ENCODE measurements at regions not wholly inside any gene's neighbourhood (a gene's known extent, or its start where the extent isn't known, plus 50 kb on each side); places are given as distances from the start of the nearest gene placed in this dataset.

DNA sequence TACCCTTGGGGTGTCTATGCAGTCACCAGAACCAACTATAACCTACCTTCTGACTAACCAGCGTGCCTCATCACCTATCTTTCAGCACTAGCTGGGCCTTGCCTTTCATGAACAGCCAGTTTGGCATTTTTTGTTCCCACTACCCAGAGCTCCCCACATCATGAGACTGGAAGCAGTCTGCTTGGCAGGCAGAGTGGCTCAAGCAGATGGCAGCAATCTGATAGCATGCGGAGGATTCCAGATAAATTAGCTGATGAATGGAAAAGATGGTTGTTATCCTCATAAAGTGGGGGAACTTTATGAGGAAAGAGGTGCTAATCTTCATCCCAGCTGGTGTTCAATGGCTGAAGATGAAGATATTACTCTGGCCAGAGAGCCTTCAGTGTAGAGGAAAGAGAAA, 243.2 kb upstream of the EDA2R start:
- no peak overlapping the region for H2AFZ ChIP-seq (ENCODE audit: low read depth, low read length)
- ChIA-PET CTCF (no interaction called here), POLR2A (no interaction called here)
- no peaks in the 10 kb centered on the region for H3K9me3 ChIP-seq (replicated peaks; ENCODE audit: control insufficient read depth, insufficient read depth, low read length)
- H3K79me2 ChIP-seq (ENCODE audit: control insufficient read depth, insufficient read depth, low read length) = no peaks in the 10 kb centered on the region
- no peak overlapping the region for H3K4me2 ChIP-seq (ENCODE audit: insufficient read depth, low read length)
- no peak overlapping the region for H3K4me3 ChIP-seq (replicated peaks in 1 of 3; ENCODE audit: insufficient read depth in 1 of 3, low read depth in 1 of 3, low read length in 3 of 3)
- DNase-seq (ENCODE audit: low read depth, low spot score) = no peak
- no peaks in the 10 kb centered on the region for H3K36me3 ChIP-seq (ENCODE audit: control insufficient read depth in 2 of 2, extremely low read depth in 1 of 2, insufficient read depth in 2 of 2, low read length in 2 of 2)
- BruUV-seq (replicated peaks) = no TSS peak
- no peak overlapping the region for H3K9ac ChIP-seq (replicated peaks; ENCODE audit: extremely low read depth, insufficient read depth, low read length)
- no peaks in the 10 kb centered on the region for H3K9me1 ChIP-seq (replicated peaks; ENCODE audit: control insufficient read depth, extremely low read depth, insufficient read depth, low read length)
- no peak for TF ChIP-seq POLR2A (IDR thresholded peaks at IDR 0.05; ENCODE audit: low read depth, low read length)
- no peak for TF ChIP-seq MAX (IDR thresholded peaks at IDR 0.05; ENCODE audit: insufficient read depth, insufficient read length)
- TF ChIP-seq POLR2AphosphoS5 (IDR thresholded peaks at IDR 0.05; ENCODE audit: insufficient read depth, low read depth, low read length) = no peak
- TF ChIP-seq GATA2 (IDR thresholded peaks at IDR 0.05; ENCODE audit: insufficient read depth, insufficient read length, low read depth, low read length) = no peak
- no peak for TF ChIP-seq FOS (IDR thresholded peaks at IDR 0.05; ENCODE audit: borderline replicate concordance, insufficient read depth, low read length)
- no peak for TF ChIP-seq CTCF (IDR thresholded peaks at IDR 0.05; ENCODE audit: extremely low read depth in 1 of 2, insufficient read depth in 1 of 2, low read depth in 1 of 2, low read length in 2 of 2)
- no peak for TF ChIP-seq EZH2 (IDR thresholded peaks at IDR 0.05; ENCODE audit: borderline replicate concordance, low read depth, low read length, severe bottlenecking)
- no peak for TF ChIP-seq JUN (IDR thresholded peaks at IDR 0.05; ENCODE audit: borderline replicate concordance, insufficient read depth, insufficient read length, low read depth)
- no peak for TF ChIP-seq MYC (IDR thresholded peaks at IDR 0.05; ENCODE audit: low read depth, low read length)
- no peaks in the 10 kb centered on the region for H3K27me3 ChIP-seq (ENCODE audit: control insufficient read depth in 2 of 2, insufficient read depth in 2 of 2, low read length in 2 of 2)
- H3K4me1 ChIP-seq (ENCODE audit: control insufficient read depth, extremely low read depth, insufficient read depth, low read length) = no peaks in the 10 kb centered on the region
- FAIRE-seq = no peak
- no peak overlapping the region for H3K27ac ChIP-seq (ENCODE audit: insufficient read depth, low read depth, low read length)
- dilution Hi-C loops (cut with MboI; ENCODE audit: extremely low pct_ligation_motif_present, low sequenced_read_pairs) = no loop called here
- H4K20me1 ChIP-seq (replicated peaks; ENCODE audit: control insufficient read depth, extremely low read depth, insufficient read depth, low read length) = no peaks in the 10 kb centered on the region
- intact Hi-C loops (cut with micrococcal nuclease) = no loop called here
